ENCODE measurements at regions not wholly inside any gene's neighbourhood (a gene's known extent, or its start where the extent isn't known, plus 50 kb on each side); places are given as distances from the start of the nearest gene placed in this dataset.
"Not testable (repeated sequence)": the region's sequence is repeated elsewhere in the genome, so short reads cannot be mapped to it uniquely, and the experiment has no call there.

- in situ Hi-C loops (cut with HindIII; ENCODE audit: low sequenced_read_pairs), result no loop called here
- no peak for DNase-seq (ENCODE audit: low spot score)
Measured at GRCh38 chr13:34179927-34180326, 362.0 kb downstream of the RFC3 start.

GRCh38 chr13:34181256-34181655, 363.3 kb downstream of the RFC3 start:
- DNase-seq (ENCODE audit: low spot score); in situ Hi-C loops (cut with HindIII; ENCODE audit: low sequenced_read_pairs): not testable (repeated sequence)

GRCh38 chr13:34189946-34190345, 372.0 kb downstream of the RFC3 start:
- in situ Hi-C loops (cut with HindIII; ENCODE audit: low sequenced_read_pairs), result no loop called here
- DNase-seq (ENCODE audit: low spot score), result no peak

- in situ Hi-C loops (cut with HindIII; ENCODE audit: low sequenced_read_pairs), result no loop called here
- peak; percentile 73 for DNase-seq (ENCODE audit: low spot score)
Measured at GRCh38 chr13:34201050-34201913, 383.3 kb downstream of the RFC3 start.

- in situ Hi-C loops (cut with HindIII; ENCODE audit: low sequenced_read_pairs), result no loop called here
- no peak for DNase-seq (ENCODE audit: low spot score)
Measured at GRCh38 chr13:34207334-34207733, 389.4 kb downstream of the RFC3 start.

GRCh38 chr13:34207872-34208271, 389.9 kb downstream of the RFC3 start:
- no peak for DNase-seq (ENCODE audit: low spot score)
- in situ Hi-C loops (cut with HindIII; ENCODE audit: low sequenced_read_pairs), result no loop called here

GRCh38 chr13:34208336-34208735, 390.4 kb downstream of the RFC3 start:
- in situ Hi-C loops (cut with HindIII; ENCODE audit: low sequenced_read_pairs), result no loop called here
- no peak for DNase-seq (ENCODE audit: low spot score)

GRCh38 chr13:34210341-34210740, 392.4 kb downstream of the RFC3 start:
- peak; percentile 6 for DNase-seq (ENCODE audit: low spot score)
- in situ Hi-C loops (cut with HindIII; ENCODE audit: low sequenced_read_pairs), result no loop called here

GRCh38 chr13:34214686-34215085, 396.7 kb downstream of the RFC3 start:
- in situ Hi-C loops (cut with HindIII; ENCODE audit: low sequenced_read_pairs), result no loop called here
- no peak for DNase-seq (ENCODE audit: low spot score)

GRCh38 chr13:34216256-34216655, 398.3 kb downstream of the RFC3 start:
- in situ Hi-C loops (cut with HindIII; ENCODE audit: low sequenced_read_pairs), result no loop called here
- DNase-seq (ENCODE audit: low spot score), result no peak

GRCh38 chr13:34217343-34218025, 399.5 kb downstream of the RFC3 start:
- in situ Hi-C loops (cut with HindIII; ENCODE audit: low sequenced_read_pairs), result no loop called here
- DNase-seq (ENCODE audit: low spot score), result no peak

GRCh38 chr13:34223984-34224383, 406.0 kb downstream of the RFC3 start:
- DNase-seq (ENCODE audit: low spot score), result no peak
- in situ Hi-C loops (cut with HindIII; ENCODE audit: low sequenced_read_pairs), result no loop called here

- in situ Hi-C loops (cut with HindIII; ENCODE audit: low sequenced_read_pairs), result no loop called here
- no peak for DNase-seq (ENCODE audit: low spot score)
Measured at GRCh38 chr13:34224877-34225276, 406.9 kb downstream of the RFC3 start.

GRCh38 chr13:34230271-34230670, 412.3 kb downstream of the RFC3 start:
- DNase-seq (ENCODE audit: low spot score), result no peak
- in situ Hi-C loops (cut with HindIII; ENCODE audit: low sequenced_read_pairs), result no loop called here

GRCh38 chr13:34241332-34241731, 423.4 kb downstream of the RFC3 start:
- DNase-seq (ENCODE audit: low spot score), result no peak
- in situ Hi-C loops (cut with HindIII; ENCODE audit: low sequenced_read_pairs), result no loop called here

GRCh38 chr13:34243403-34243802, 425.5 kb downstream of the RFC3 start:
- DNase-seq (ENCODE audit: low spot score), result no peak
- in situ Hi-C loops (cut with HindIII; ENCODE audit: low sequenced_read_pairs), result no loop called here

GRCh38 chr13:34246511-34246910, 428.6 kb downstream of the RFC3 start:
- in situ Hi-C loops (cut with HindIII; ENCODE audit: low sequenced_read_pairs), result no loop called here
- no peak for DNase-seq (ENCODE audit: low spot score)

GRCh38 chr13:34247596-34247995, 429.6 kb downstream of the RFC3 start:
- DNase-seq (ENCODE audit: low spot score), result no peak
- in situ Hi-C loops (cut with HindIII; ENCODE audit: low sequenced_read_pairs), result no loop called here

GRCh38 chr13:34249546-34250039, 431.6 kb downstream of the RFC3 start:
- DNase-seq (ENCODE audit: low spot score), result no peak
- in situ Hi-C loops (cut with HindIII; ENCODE audit: low sequenced_read_pairs), result no loop called here

- DNase-seq (ENCODE audit: low spot score), result no peak
Measured at GRCh38 chr13:34250151-34250670, 432.3 kb downstream of the RFC3 start.

More at GRCh38 chr13:34250151-34250670, 432.3 kb downstream of the RFC3 start:
- in situ Hi-C loops (cut with HindIII; ENCODE audit: low sequenced_read_pairs), result no loop called here
